Vagina (tissue), 2 donors: ENCODE measurements at regions not wholly inside any gene's neighbourhood (a gene's known extent, or its start where the extent isn't known, plus 50 kb on each side); places are given as distances from the start of the nearest gene placed in this dataset.

Experiments
- CTCF ChIP-seq, 3 experiments: fragments of 450-650 bp in 2 of 3; fragments of 200-600 bp in 1 of 3; sonication (generic) in 1 of 3; IDR thresholded peaks; one replicate each; pipeline ENCODE4 v1.5.1; 2017 to 2019; ENCODE audit warnings: antibody characterized with exemption in 3 of 3, mild to moderate bottlenecking in 2 of 3, moderate library complexity in 2 of 3
- POLR2A ChIP-seq, 2 donors: fragments of 450-650 bp; IDR thresholded peaks; one replicate each; pipeline ENCODE4 v1.6.1; 2017; ENCODE audit warnings: antibody characterized with exemption in 2 of 2, mild to moderate bottlenecking in 2 of 2, moderate library complexity in 2 of 2

- TF ChIP-seq POLR2A (IDR thresholded peaks at IDR 0.05) (no peak), CTCF (IDR thresholded peaks at IDR 0.05) (no peak)
These were observed 129.6 kb downstream of the SEMA6D start for GRCh38 chr15:47846876-47847275.
